Liver (tissue), 7 donors: ENCODE measurements at regions not wholly inside any gene's neighbourhood (a gene's known extent, or its start where the extent isn't known, plus 50 kb on each side); places are given as distances from the start of the nearest gene placed in this dataset.

ENCODE experiments used
- DNase-seq: peaks from one replicate; pipeline ENCODE4 v3.0.0-alpha.2; 2017; ENCODE audit warnings: low spot score
- H3K27ac ChIP-seq, 2 donors: one replicate each; pipeline ENCODE4 v1.7.0; 2013; ENCODE audit warnings: inconsistent platforms in 2 of 2, low read length in 2 of 2, control low read depth in 1 of 2, low read depth in 1 of 2, mild to moderate bottlenecking in 1 of 2
- H3K27me3 ChIP-seq, 4 donors: one replicate each; pipeline versions ENCODE4 v1.6.1 to v1.7.0; 2013; ENCODE audit warnings: low read length in 3 of 4, inconsistent platforms in 1 of 4, mild to moderate bottlenecking in 1 of 4, moderate library complexity in 1 of 4; ENCODE audit not compliant: control insufficient read depth in 4 of 4, insufficient read depth in 4 of 4
- H3K36me3 ChIP-seq, 4 donors: one replicate each; pipeline versions ENCODE4 v1.6.1 to v1.7.0; 2013; ENCODE audit warnings: low read length in 3 of 4, mild to moderate bottlenecking in 3 of 4, low read depth in 1 of 4, moderate library complexity in 1 of 4; ENCODE audit not compliant: control insufficient read depth in 4 of 4, insufficient read depth in 3 of 4
- H3K4me1 ChIP-seq, 4 donors: one replicate each; pipeline versions ENCODE4 v1.6.1 to v1.7.0; 2013; ENCODE audit warnings: low read length in 3 of 4, mild to moderate bottlenecking in 3 of 4, moderate library complexity in 1 of 4; ENCODE audit not compliant: control insufficient read depth in 4 of 4, insufficient read depth in 4 of 4
- H3K4me3 ChIP-seq, 3 donors: one replicate each; pipeline versions ENCODE4 v1.6.1 to v1.7.0; 2013; ENCODE audit warnings: low read length in 3 of 3, control low read depth in 1 of 3, low read depth in 1 of 3, mild to moderate bottlenecking in 1 of 3
- H3K9ac ChIP-seq, 2 donors: one replicate each; pipeline ENCODE4 v1.7.0; 2013; ENCODE audit warnings: low read length in 2 of 2, mild to moderate bottlenecking in 2 of 2, moderate library complexity in 2 of 2, control low read depth in 1 of 2, low read depth in 1 of 2
- H3K9me3 ChIP-seq, 4 donors: one replicate each; pipeline versions ENCODE4 v1.6.1 to v1.7.0; 2013; ENCODE audit warnings: low read length in 3 of 4; ENCODE audit not compliant: control insufficient read depth in 4 of 4
- ATF3 ChIP-seq: IDR thresholded peaks from 2 replicates; pipeline ENCODE4 v1.6.1; 2016; ENCODE audit warnings: antibody characterized with exemption
- EGR1 ChIP-seq, 2 donors: IDR thresholded peaks; 2 replicates each; pipeline ENCODE4 v1.6.1; 2016 to 2018; ENCODE audit warnings: antibody characterized with exemption in 2 of 2, low read depth in 2 of 2
- FOXA1 ChIP-seq: IDR thresholded peaks from 2 replicates; pipeline ENCODE4 v1.6.1; 2016; ENCODE audit warnings: antibody characterized with exemption
- GABPA ChIP-seq, 2 donors: IDR thresholded peaks in 1 of 2; conservative IDR thresholded peaks in 1 of 2; 2 replicates each; pipeline ENCODE4 v1.6.1; 2016; ENCODE audit warnings: antibody characterized with exemption in 2 of 2, mild to moderate bottlenecking in 1 of 2, moderate library complexity in 1 of 2
- HNF4A ChIP-seq, 2 donors: conservative IDR thresholded peaks; 2 replicates each; pipeline ENCODE4 v1.6.1; 2016; ENCODE audit warnings: antibody characterized with exemption in 2 of 2, mild to moderate bottlenecking in 2 of 2
- HNF4G ChIP-seq: IDR thresholded peaks from 2 replicates; pipeline ENCODE4 v1.6.1; 2016; ENCODE audit warnings: antibody characterized with exemption
- JUND ChIP-seq, 2 donors: IDR thresholded peaks; 2 replicates each; pipeline ENCODE4 v1.6.1; 2016; ENCODE audit warnings: antibody characterized with exemption in 2 of 2
- NR2F2 ChIP-seq: IDR thresholded peaks from 2 replicates; pipeline ENCODE4 v1.6.1; 2016; ENCODE audit warnings: antibody characterized with exemption
- REST ChIP-seq: IDR thresholded peaks from 2 replicates; pipeline ENCODE4 v1.6.1; 2016; ENCODE audit warnings: antibody characterized with exemption, mild to moderate bottlenecking
- RXRA ChIP-seq, 2 donors: IDR thresholded peaks; 2 replicates each; pipeline ENCODE4 v1.6.1; 2017 to 2018; ENCODE audit warnings: antibody characterized with exemption in 2 of 2, mild to moderate bottlenecking in 1 of 2
- SP1 ChIP-seq: IDR thresholded peaks from 2 replicates; pipeline ENCODE4 v1.6.1; 2018; ENCODE audit warnings: antibody characterized with exemption, mild to moderate bottlenecking
- TAF1 ChIP-seq: conservative IDR thresholded peaks from 2 replicates; pipeline ENCODE4 v1.6.1; 2016; ENCODE audit warnings: antibody characterized with exemption, mild to moderate bottlenecking
- YY1 ChIP-seq: IDR thresholded peaks from 2 replicates; pipeline ENCODE4 v1.6.1; 2016; ENCODE audit warnings: antibody characterized with exemption, mild to moderate bottlenecking
- ZBTB33 ChIP-seq: IDR thresholded peaks from 2 replicates; pipeline ENCODE4 v1.6.1; 2016; ENCODE audit warnings: antibody characterized with exemption
- WGBS: extraction: QIAGEN DNeasy Blood & Tissue Kit; methylation state at CpG from one replicate; pipeline ENCODE4 v1.1.7; 2013; 5-methylcytosine and 5-hydroxymethylcytosine counted together
- TF ChIP-seq, protein P1 (sequence below): IDR thresholded peaks from 2 replicates; pipeline ENCODE4 v1.6.1; 2016; ENCODE audit warnings: antibody characterized with exemption
- donor health status: healthy.
- donor health status: healthy.
- donor health status: healthy.
- donor health status: healthy.

DNA sequence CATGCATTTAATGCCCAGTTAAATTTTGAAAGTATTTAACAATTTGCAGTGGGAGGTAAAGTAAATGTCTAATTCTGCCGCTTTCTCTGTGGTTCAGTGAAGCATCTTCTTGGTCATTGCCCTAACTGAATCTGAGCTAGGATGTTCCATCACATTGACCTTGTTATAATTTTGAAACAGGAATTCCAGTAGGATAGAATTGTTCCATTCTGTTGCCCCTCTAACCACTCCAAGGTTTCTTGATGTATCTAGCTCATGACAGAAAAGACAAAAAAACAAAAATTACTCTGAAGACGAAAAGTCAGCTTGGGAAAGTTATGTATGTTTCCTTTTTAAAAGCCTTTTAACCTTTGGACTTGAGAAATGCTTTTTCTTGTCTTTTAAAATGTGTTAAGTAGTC lies 297.0 kb upstream of the FAT1 start (continued):
- no peak for TF ChIP-seq ATF3

DNA sequence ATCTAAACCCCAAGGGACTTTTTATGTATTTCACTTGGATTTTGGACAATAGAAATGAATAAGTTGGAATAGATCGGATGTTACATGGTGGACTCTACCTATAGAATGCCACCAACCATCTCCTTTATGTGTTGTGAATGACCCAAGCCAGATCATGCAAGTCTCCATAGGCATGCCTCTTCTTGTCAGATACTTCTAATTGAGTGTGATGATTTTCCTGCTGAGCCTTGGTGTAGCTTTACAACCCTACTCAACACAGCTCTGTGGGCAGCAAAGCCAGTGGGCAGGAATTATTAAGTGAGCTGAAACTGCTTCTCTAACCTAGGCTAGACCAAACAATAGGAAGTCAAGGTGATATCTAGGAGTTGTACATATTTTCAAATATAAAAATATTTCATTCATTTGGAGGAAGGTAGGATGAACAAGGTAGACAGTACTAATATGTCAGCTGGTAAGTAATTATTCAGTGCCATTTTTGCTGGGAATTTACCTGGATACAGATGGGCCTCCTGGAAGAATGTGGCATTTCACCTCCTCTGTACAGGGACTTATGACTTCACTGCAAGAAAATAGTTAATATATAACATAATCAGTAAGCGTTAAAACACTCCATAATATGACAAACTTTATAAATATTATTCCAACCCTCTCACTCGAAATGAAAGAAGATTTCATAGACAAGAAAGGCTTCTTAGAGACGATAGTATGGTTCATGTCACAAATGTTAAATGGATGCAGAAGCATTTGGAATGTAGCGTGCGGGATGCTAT lies 298.0 kb upstream of the FAT1 start:
- Histone ChIP-seq H3K4me3 (no peak overlapping the region), H3K27ac (no peak overlapping the region), H3K9me3 (peaks cover 0 to 3% (median 2%) of the 10 kb centered on the region in 4 donors), H3K36me3 (no peaks in the 10 kb centered on the region), H3K9ac (no peak overlapping the region), H3K4me1 (no peaks in the 10 kb centered on the region), H3K27me3 (peaks cover 0 to 2% (median 0%) of the 10 kb centered on the region in 4 donors)
- 79% methylated on average over 6 of the region's 6 CpGs for WGBS
- no peak for TF ChIP-seq SP1
- DNase-seq, result no peak

DNA sequence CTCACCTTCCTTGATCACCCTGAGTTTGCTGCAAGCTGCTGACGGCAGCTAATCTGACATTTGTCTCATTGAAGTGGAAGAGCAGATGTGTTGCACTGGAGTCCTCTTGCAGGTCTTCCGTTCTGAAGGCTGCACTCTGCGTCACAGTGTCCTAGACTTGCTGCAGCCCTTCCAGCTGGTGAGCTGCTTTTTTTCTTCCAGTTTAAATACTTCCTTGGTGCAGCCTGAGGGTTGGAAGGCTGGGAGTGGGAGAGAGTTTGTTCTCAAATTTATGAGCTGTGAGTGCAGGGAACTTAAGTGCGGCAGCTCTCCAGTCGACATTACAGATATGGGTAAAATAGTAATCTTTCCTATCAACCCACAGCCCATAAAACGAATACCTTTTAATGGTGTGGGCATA lies 303.6 kb upstream of the FAT1 start:
- peaks cover 0 to 3% (median 2%) of the 10 kb centered on the region in 4 donors for H3K9me3 ChIP-seq

More for the DNA sequence above, 303.6 kb upstream of the FAT1 start:
- H3K27ac ChIP-seq, result no peak overlapping the region
- no peak overlapping the region for H3K9ac ChIP-seq
- no peak overlapping the region for H3K4me3 ChIP-seq
- H3K4me1 ChIP-seq, result no peaks in the 10 kb centered on the region
- no peak for DNase-seq
- 68% methylated on average over 6 of the region's 6 CpGs for WGBS
- TF ChIP-seq GABPA (IDR thresholded peaks at IDR 0.05 in 1 of 2, conservative IDR thresholded peaks at IDR 0.05 in 1 of 2) (no peak), FOXA1 (no peak), SP1 (no peak), HNF4G (no peak), TAF1 (no peak), REST (no peak), YY1 (no peak), HNF4A (conservative IDR thresholded peaks at IDR 0.05) (no peak), EGR1 (IDR thresholded peaks at IDR 0.05; ENCODE audit: low read depth in 2 of 2) (no peak), JUND (IDR thresholded peaks at IDR 0.05) (no peak), RXRA (IDR thresholded peaks at IDR 0.05) (no peak), ZBTB33 (no peak), NR2F2 (no peak)
- TF ChIP-seq, protein P1, sequence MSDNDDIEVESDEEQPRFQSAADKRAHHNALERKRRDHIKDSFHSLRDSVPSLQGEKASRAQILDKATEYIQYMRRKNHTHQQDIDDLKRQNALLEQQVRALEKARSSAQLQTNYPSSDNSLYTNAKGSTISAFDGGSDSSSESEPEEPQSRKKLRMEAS, result no peak
- no peaks in the 10 kb centered on the region for H3K36me3 ChIP-seq
- H3K27me3 ChIP-seq, result no peaks in the 10 kb centered on the region
